Hindlimb muscle (tissue), 1 donor: ENCODE measurements at regions not wholly inside any gene's neighbourhood (a gene's known extent, or its start where the extent isn't known, plus 50 kb on each side); places are given as distances from the start of the nearest gene placed in this dataset.

Source experiments
- DNase-seq: peaks from one replicate; pipeline ENCODE4 v3.0.0-alpha.2; 2013

DNA sequence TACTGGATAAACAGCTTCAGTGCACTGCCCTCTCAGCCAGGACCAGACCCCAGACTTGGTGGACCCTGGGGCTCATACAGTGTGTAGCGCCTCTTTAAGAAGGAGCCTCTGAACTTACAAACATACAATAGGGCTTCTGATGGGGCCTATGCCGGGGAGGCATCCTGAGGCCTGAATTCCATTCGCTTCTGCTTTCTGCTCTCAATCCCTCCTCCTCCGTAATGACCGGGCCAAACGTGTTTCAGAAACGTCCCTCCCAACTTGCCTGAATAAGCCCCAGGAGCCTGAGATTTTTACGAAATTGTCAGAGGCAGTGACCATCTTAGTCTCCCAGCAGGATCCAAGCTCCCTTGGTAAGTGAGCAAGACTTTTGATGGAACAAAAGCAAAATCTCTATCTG lies 128.1 kb upstream of the BOD1 start:
- DNase-seq = peak; percentile 22

DNA sequence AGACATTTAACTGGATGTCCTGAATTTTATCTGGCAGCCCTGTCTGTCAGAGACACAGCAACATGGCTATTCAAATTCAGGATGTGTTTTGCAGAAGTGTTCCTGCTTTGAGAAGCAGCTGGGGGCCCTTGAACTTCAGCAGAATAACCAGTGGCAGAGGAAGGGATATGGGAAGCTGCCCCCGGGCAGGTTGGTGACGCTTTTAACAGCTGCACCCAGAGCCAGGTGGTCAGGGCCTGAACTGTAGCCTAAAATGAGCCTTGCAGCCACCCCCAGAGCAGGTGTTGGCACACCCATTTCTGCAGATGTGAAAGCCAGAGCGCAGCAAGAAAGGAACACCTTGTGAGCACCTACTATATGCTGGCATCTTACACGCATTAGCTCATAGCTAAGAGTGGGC lies 128.7 kb upstream of the BOD1 start:
- no peak for DNase-seq

DNA sequence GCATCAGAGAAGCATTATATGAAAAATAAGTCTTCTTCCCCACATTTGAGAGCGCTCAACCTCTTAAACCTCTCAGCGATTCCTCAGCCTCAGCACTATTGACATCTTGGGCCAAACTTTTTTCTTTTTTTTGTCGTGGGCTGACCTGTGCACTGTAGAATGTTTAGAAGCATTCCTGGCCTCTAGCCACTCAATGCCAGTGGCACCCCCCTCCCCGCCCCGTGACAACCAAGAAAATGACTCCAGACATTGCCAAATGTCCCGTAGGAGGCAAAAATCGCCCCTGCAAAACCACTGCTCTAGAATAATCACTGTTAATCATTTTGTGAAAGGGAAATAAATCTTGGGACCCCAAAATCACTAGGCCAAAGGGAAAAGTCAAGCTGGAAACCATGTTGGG lies 129.1 kb upstream of the BOD1 start:
- DNase-seq = no peak

DNA sequence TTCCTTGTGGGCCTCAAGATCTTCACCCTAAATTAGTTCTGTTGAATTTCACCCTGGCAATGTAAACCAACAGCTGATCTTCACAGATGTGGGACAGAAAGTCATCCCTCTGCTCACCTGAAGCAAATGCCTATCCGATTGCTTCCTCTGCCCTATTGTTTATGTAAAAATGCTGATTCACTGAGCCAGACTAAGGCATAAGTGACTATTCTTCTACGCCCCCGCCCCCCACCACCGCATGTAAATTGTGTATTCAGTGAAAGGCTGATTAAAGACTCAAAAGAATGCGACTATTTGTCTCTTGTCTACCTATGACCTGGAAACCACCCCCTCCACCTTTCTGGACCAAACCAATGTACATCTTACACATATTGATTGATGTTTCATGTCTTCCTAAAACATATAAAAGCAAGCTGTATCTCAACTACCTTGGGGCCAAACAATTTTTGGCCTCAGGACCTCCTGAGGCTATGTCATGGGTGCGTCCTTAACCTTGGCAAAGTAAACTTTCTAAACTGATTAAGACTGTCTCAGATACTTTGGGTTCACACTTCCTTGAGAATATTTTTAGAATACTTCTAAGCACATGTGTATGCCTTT lies 129.7 kb upstream of the BOD1 start:
- DNase-seq = no peak

DNA sequence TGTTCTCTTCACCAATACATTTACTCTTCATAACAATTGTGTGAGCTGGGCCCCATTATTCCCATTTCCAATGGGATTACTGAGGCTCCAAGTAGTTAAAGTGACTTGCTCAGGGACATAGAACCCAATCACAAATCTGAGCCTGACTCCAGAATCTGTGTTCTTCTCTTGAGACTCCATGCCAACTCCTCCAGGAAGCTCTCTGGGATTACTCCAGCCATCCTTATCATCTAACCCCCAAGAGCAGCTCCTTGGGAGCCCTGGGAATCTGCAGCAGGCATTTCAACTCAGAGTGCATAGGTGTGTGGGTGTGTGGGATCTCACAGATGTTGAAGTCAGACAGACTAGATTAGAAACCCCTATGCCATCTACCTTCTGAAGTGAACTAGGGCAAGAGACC lies 131.4 kb upstream of the BOD1 start:
- no peak for DNase-seq

DNA sequence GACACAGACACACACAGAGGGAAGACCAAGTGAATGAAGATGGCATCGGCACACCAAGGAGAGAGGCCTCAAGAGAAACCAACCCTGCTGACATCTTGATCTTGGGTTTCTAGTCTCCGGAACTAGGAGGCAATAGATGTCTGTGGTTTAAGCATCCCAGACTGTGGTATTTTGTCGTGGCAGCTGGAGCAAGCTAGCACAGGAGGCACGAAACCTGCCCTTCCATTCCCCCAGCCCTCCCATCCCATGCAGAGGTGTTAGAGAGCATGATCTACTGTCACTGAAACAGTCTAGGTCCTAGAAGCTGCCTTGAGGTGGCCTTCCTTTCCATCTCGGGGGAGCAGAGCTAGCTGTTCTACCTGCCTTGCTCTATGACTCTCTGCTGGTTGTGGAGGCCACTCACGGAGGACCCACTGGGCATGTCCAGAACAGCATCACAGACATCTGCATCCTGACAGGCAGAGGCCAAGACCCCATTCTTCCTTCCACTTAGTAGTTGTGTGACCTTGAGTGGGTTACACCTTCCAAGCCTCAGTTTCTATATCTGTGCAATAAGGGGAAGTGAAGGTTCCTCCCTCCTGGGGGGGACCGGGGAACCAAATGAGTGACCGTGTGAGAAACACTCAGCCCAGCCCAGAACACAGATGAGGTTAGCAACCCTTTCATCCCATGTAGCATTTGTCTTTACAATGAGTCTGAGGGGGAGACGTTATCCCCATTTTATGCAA lies 134.3 kb upstream of the BOD1 start:
- DNase-seq = no peak

DNA sequence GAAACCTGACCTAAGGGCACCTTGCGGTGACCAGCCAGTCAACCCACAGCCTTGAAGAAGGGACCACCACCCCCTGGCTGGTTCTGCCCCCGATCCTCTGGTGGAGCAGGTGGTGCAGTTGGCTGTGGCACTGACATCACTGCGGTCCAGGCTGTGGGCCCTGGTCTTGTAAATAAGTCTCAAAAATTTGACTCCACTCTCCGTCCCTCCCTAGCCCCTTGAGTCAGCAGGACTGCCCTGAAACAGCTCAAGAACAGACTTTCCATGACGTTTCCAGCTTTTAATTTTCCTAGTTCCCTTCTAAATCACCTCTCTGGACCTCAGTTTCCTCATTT lies 134.8 kb upstream of the BOD1 start:
- no peak for DNase-seq

DNA sequence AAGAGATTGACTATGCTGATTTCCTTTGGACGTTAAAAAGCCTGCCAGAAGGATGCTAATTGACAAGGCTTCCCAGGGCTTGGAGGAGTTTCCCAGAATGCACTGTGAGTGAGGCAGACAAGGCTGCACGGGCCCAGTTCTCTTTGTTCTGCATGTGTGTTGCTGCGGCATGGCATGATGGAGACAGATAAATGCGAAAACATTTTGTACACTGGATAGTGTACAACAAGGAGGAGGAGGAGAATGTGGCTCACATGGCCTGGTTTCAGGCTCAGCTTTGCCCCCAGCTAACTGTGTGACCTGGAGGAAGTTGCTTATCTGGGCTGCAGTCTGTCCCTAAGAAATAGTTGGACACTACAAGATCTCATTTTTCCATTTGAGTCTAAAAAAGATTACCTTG lies 135.5 kb upstream of the CPEB4 start:
- DNase-seq = no peak

DNA sequence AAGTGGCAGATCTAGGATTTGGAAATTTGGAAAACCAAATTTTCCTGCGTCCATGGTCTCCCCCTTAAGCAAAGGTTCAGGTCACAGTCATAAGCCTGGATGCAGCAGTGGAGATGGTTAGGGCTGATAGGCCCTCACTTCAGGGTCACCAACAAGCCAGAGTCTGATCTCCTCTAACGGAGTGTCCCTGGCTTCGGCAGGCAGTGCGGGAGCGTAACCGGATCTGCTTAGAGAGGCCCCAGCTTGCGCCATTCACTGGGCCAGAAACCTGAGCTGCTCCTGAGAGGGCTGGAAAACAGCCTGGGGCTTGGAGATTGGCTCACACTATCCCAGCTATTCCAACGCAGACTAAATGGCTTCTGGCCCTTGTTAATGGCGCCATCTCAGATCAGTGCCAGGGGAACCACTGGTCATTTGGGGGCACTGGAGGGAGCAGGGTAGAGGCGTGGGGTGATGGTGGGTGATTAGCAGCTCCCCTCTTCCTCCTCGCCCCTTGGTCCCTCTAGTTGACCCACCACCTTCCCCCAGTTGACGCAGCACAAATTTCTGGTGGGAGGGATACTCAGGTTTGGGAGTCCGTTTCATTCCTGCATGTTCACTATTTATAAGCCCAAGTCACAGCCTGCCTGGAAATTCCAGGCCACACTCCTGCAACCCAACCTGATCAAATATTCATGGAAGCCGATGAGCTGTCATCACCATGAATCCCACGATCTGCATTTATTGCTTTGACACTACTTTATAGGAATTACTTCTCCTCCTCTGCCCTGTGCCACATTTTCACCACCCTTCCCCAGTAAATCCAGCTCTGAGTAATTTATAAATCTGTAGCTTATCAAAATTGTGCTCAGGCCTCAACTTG lies 134.6 kb upstream of the CPEB4 start:
- peak; percentile 63 for DNase-seq

DNA sequence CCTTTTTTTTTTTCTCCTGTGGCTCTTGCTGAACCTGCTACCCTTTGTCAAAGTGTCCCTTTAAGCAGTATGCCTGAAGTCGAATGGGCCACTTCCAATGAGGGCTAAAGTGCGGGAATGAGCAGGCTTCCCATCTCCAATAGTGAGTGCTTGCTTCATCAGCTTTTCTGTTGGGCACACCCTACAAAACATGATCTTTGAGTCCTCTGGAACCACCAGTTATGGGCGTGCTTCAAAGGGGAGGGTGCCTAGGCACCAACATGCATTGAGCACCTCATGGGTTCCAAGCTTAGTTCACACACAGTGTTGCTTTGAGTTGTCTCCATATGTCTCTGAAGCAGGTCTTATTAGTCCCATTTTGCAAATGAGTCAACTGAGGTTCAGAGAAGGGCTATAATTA lies 132.8 kb upstream of the CPEB4 start:
- no peak for DNase-seq

DNA sequence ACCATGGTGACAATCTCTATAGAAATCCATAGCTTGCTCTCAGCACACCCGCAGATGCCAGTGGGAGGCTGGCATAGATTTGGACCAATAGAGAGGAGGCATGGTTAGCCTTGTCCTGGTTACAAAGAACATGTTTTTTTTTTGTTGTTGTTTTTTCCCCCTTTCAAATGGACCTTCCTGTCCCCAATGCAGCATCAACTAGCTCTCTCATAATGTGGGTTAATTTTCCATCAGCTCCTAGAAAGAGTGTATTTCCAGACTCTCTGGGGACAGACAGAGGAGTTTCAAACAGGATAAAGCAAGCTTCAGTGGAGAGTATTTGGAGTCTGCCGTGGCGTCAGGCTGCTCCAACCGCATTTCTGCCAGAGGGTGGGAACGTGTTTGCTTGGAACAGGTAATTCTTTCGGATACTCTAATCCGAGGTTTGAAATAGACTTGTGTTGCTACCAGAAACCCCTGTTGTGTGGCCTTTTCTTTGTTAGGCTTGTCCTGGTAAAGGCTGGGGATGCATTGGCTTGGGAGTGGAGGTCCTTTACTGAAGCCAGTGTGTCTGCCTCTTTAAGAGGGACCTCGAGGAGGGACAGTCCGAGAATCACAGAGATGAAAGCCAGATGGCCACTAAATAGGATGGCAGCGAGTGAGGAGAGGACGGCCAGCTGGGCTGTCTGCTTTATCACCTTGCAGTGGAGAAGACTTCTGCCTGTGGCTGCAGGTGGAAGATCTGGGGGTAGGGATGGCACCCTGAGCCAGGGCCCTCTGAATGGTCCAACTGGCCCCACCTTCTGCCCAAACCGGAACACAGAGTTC lies 130.5 kb upstream of the CPEB4 start:
- no peak for DNase-seq

DNA sequence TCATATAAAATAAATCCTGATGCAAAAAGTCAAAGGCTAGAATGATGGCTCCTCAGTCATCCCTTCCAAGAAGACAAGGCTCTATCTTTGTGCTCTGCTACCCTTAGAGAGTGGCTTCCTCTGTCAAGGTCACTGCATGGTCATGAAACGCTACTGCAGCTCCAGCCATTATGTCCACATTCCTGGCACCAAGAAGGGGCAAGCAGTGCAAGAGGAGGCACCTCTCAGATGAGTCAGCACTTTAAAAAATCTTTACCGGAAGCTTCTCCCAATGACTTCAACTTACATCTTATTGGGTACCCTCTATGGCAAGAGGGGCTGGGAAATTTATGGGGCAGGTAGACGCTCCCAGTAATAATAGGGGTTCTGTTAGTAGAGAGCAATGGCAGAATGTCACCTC lies 129.5 kb upstream of the CPEB4 start:
- DNase-seq = no peak

DNA sequence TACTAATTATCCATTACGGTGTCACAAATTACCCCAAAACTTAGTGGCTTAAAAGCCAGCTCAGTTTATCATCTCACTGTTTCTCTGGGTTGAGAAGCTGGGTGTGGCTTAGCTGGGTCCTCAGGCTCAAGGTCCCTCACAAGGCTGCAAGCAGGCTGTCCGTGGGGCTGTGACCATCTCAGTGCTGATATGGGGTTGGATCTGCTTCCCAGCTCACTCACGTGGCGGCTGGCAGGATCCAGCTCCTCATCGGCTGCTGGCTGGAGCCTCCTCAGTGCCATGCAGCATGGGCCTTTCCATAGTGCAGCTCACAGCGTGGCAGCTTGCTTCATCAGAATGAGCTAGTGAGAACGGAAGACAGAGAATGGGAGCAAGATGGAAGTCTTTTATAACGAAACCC lies 128.5 kb upstream of the CPEB4 start:
- no peak for DNase-seq

DNA sequence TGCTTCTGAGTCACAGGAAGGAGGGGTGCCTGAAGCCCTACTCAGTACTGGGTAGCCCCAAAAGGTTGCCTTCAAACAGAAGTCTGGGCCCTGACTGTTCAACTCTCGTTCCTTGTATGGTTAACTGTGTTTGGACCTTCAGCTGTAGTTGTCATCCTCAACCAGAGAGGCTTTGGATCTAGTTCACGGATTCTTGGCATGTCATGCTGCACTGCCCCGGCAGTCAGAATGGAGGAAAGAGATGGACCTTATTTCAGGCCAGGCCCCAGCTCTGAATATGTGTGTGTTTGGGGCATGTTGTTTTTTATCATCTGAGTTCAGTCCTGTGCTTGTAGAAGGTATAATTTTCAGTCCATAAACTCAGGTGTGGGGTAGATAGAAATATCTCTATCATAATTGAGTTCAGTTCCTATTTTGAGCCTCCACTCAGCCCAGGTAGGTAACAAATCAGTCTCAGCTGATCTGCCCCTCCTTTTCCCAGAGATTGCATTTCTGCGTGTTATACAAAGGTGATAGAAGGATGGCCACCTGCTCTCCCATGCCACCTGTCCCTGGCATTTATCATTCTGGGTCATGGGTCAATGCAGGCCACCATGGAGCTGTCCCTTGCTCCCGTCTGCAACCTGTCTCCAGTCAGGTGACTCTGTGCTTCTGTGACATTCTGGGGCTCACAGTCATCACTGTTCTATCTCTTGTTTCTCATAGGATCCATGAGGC lies 127.5 kb upstream of the CPEB4 start:
- no peak for DNase-seq

DNA sequence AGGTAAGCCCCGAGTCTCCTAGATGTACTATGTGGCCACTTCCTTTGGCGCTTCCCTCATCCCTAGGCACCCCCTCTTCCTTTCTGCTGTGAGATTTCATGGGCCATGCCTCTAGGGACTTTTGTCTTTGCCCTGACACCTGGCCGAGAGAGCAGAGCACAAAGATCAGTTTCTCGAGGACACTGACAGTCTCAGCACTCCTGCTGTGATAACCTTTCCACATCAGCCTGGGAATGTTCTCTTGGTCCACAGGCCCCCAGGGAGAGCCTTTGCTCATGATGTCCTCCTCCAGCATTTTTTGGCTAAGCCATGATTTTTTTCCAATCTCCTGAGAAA lies 127.0 kb upstream of the CPEB4 start:
- no peak for DNase-seq

DNA sequence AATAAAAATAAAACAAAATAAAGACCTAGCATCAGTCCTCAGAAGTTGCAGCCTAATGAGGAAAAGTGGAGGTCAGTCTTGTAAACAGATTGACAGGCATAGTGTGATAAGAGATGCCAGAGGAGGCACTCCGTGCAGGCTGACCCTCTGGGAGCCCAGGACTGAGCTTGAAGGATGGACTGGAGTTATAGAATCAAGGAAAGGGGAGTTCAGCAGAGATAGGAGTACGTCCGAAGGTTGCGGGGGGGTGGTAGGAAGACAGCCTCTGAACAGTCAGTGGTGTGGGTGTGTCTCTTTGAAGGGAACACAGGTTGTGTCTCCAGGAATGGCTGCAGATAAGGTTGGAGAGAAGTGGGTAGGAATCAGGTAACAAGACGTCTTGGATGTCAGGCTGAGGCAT lies 126.1 kb upstream of the CPEB4 start:
- DNase-seq = no peak

DNA sequence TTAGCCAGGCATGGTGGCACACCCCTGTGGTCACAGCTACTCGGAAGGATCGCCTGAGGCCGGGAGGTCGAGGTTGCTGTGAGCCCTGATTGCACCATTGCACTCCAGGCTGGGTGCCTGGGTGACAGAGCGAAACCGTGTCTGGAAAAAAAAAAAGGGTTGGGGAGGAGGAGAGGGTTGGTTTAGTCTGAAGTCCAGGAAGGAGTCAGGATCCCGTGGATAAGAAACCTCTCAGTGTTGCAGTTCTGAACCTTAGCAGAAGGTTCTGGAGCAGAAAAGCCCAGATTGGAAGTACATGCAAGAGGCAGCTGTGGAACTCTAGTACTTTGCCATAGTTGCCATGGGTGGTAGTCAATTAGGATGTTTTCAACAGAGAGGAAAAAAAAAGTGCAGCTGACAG lies 125.2 kb upstream of the CPEB4 start:
- DNase-seq = no peak

DNA sequence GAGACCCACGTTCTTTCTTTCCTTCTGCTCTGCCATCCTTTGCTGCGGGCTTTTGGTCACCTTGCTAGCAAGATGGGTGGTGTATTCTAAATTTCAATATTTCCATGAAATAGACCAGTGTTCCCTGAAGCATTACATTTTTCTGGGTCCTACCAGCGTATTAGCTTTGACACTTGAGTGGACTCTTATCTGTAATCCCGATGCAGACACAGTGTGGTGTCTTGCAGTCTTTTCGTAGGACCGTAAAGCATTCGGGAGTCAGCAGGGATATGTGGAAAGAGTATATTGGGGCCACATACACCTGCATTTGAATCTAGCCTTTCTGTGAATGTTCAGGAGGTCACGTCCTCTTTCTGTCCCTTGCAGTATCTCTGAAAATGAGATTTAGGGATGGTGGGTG lies 124.7 kb upstream of the CPEB4 start:
- DNase-seq = no peak

DNA sequence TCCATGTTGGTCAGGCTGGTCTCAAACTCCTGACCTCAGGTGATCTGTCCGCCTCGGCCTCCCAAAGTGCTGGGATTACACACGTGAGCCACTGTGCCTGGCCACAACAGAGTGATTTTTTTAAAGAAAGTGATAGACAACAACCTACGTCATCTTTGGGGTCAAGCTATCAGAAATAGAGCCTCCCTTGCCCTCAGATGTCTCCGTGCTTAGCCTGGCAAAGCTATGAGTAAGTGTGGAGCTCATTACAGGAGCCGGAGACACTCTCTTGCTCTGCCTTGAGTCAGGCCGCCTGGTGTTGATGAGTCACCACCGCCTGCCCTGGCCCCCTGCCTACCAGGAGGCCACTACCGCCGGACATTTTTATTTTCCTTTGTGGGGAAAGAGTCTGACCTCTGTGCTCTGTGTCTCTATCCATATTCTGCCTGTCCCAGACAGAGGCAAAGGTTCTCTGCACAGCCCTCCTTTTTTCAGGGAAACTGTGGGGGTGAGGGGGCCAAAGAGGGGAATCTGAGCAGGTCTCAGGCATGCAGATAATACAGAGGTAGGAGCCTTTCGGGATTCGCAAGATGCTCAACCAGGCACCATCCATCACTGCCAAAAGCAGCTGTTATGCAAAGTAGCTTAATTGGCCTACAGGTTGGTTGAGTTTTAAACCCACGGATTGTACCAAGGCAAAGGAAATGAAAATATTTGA lies 123.7 kb upstream of the CPEB4 start:
- no peak for DNase-seq

DNA sequence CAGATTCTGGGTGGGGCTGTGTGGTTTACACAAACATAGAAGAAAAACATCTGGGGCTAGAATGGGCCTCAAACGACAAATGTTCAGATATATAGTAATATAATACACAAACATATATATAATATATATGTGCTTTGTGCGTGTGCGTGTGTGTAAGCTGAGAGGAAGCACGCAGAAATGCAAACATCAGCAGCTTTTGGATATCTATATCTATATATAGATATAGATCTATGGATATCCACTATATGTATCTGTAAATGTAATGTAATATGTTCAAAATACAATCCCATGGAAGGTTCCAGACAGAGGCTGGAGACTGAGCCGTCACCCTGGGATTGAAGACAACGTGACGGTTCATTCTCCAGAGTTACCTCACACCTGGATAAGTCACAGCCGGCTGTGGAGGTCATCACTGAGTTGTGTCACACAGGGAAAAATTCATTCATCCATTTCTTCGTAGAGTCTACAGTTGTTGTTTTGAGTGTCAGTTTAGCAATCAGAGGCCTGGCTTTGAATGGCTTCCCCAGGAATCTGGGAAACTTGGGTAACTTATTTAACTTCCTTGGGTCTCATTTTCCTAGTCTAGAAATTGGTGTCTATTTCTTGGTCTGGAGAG lies 123.0 kb upstream of the CPEB4 start:
- DNase-seq = no peak

DNA sequence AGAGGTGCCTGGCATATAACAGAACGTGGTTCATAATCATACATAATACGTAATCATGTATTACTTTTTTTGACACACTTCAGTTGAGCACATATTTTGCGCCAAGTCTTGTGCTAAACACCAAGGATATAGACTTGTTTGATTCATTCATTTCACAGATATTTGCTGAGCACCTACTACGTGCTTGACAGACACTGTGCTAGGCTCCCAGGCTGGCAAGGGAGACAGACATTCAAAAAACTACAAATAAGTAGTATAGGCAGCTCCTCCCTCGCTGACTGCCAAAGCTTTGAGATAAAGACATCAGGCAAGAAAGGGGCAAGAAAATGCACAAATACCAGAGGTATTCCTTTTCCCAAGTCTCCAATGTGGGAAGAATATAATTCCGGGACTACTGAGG lies 122.5 kb upstream of the CPEB4 start:
- no peak for DNase-seq
